ENCODE measurements at regions not wholly inside any gene's neighbourhood (a gene's known extent, or its start where the extent isn't known, plus 50 kb on each side); places are given as distances from the start of the nearest gene placed in this dataset.

DNA sequence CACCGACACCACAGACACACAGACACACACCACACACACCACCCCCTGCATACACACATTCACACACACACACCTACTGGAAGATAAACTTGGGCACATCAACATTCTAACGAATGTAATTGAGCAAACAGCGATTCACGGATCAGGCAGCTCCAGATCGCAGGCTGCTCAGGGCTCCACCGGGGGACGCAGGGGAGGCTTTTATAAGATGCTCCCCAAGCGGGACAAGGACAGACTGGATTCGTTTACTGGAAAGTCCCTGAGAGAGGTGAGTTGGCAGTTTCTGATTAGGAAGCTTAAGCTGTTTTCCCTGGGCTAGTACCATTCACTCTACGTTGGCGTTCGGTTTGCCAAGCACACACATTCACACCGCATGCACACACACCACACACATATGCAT lies 281.3 kb downstream of the IRF8 start:
- H3K36me3 ChIP-seq, result no peaks in the 10 kb centered on the region
- no peak overlapping the region for H3K4me3 ChIP-seq
- no peaks in the 10 kb centered on the region for H3K4me1 ChIP-seq
- H3K27me3 ChIP-seq, result no peaks in the 10 kb centered on the region
- 71 to 79% methylated on average over 13 of the region's 13 CpGs for WGBS, 2 donors
- intact Hi-C loops (cut with DNase I), result no loop called here
- no peak overlapping the region for H3K27ac ChIP-seq
- DNase-seq, result no peak
- no peaks in the 10 kb centered on the region for H3K9me3 ChIP-seq
- TF ChIP-seq EP300 (IDR thresholded peaks at IDR 0.05), result no peak
- TF ChIP-seq POLR2A (IDR thresholded peaks at IDR 0.05), result no peak
- TF ChIP-seq, protein P1, sequence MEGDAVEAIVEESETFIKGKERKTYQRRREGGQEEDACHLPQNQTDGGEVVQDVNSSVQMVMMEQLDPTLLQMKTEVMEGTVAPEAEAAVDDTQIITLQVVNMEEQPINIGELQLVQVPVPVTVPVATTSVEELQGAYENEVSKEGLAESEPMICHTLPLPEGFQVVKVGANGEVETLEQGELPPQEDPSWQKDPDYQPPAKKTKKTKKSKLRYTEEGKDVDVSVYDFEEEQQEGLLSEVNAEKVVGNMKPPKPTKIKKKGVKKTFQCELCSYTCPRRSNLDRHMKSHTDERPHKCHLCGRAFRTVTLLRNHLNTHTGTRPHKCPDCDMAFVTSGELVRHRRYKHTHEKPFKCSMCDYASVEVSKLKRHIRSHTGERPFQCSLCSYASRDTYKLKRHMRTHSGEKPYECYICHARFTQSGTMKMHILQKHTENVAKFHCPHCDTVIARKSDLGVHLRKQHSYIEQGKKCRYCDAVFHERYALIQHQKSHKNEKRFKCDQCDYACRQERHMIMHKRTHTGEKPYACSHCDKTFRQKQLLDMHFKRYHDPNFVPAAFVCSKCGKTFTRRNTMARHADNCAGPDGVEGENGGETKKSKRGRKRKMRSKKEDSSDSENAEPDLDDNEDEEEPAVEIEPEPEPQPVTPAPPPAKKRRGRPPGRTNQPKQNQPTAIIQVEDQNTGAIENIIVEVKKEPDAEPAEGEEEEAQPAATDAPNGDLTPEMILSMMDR (IDR thresholded peaks at IDR 0.05), result no peak
- no peak for TF ChIP-seq POLR2AphosphoS5 (IDR thresholded peaks at IDR 0.05)

DNA sequence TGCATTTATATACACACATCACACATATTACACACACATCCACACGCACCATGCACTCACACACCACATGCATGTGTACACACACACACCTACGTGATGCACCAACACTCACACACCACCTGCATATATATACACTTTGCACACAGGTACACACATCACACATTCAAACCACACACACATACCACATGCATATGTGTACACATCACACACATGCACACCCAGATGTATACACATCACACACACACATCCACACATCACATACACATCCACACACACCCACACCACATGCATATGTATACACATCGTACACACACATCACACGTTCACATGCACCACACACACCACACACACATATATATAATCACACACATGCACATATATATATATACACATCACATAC lies 281.8 kb downstream of the IRF8 start:
- no peaks in the 10 kb centered on the region for H3K4me1 ChIP-seq
- TF ChIP-seq EP300 (IDR thresholded peaks at IDR 0.05), result no peak
- H3K4me3 ChIP-seq, result no peak overlapping the region
- intact Hi-C loops (cut with DNase I), result no loop called here
- H3K27ac ChIP-seq, result no peak overlapping the region
- no peaks in the 10 kb centered on the region for H3K36me3 ChIP-seq
- H3K9me3 ChIP-seq, result no peaks in the 10 kb centered on the region
- no peaks in the 10 kb centered on the region for H3K27me3 ChIP-seq
- 93 to 96% methylated on average over 4 of the region's 4 CpGs for WGBS, 2 donors
- no peak for DNase-seq

DNA sequence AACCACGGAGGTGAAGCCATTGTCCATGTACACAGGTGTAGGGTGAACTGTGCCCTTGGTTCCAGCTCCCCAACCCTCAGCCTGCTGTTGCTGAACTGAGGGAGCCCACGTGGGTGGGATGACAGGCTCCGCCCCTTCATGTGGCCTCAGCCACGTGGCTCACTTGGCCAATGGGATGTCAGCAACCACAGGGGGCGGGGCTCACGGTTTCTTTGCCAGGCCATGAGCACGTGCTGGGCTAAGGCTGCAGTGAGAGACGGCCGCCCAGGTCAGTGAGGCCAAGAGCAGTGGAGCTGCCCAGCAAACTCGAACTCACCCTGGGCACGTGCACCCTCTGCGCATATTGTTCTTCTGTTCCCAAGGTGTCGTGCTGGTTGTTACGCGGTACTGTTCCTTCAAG lies 282.6 kb downstream of the IRF8 start:
- H3K27ac ChIP-seq, result no peak overlapping the region
- H3K9me3 ChIP-seq, result no peaks in the 10 kb centered on the region
- intact Hi-C loops (cut with DNase I), result no loop called here
- no peaks in the 10 kb centered on the region for H3K27me3 ChIP-seq
- 83 to 86% methylated on average over 15 of the region's 15 CpGs for WGBS, 2 donors
- H3K4me3 ChIP-seq, result no peak overlapping the region
- DNase-seq, result no peak
- TF ChIP-seq POLR2A (IDR thresholded peaks at IDR 0.05), result no peak
- TF ChIP-seq, protein P1 (IDR thresholded peaks at IDR 0.05), result no peak
- no peak for TF ChIP-seq POLR2AphosphoS5 (IDR thresholded peaks at IDR 0.05)
- TF ChIP-seq EP300 (IDR thresholded peaks at IDR 0.05), result no peak
- no peaks in the 10 kb centered on the region for H3K4me1 ChIP-seq
- no peaks in the 10 kb centered on the region for H3K36me3 ChIP-seq

DNA sequence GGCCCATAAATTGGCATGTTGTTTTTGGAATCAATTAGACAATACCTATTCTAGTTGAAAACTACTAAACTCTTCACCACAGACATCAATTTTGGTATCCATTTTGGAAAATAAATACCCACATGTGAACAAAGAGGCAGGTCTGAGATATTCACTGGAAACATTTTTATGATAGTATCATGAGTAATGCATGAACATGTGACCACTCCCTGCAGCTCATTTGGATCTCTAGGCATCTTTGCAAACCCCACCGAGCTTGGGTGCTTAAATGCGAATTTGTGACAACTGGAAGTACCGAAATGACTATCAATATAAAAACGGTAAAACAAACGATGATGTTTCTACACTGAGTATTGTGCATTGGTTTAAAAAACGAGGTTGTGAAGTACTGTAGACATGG lies 285.2 kb downstream of the IRF8 start:
- whole genome bisulfite sequencing, 2 donors, result 68 to 80% methylated on average over 6 of the region's 6 CpGs
- intact Hi-C loops (cut with DNase I), result no loop called here
- TF ChIP-seq POLR2AphosphoS5 (IDR thresholded peaks at IDR 0.05) (no peak), EP300 (IDR thresholded peaks at IDR 0.05) (no peak), POLR2A (IDR thresholded peaks at IDR 0.05) (no peak)
- TF ChIP-seq, protein P1 (IDR thresholded peaks at IDR 0.05), result no peak

DNA sequence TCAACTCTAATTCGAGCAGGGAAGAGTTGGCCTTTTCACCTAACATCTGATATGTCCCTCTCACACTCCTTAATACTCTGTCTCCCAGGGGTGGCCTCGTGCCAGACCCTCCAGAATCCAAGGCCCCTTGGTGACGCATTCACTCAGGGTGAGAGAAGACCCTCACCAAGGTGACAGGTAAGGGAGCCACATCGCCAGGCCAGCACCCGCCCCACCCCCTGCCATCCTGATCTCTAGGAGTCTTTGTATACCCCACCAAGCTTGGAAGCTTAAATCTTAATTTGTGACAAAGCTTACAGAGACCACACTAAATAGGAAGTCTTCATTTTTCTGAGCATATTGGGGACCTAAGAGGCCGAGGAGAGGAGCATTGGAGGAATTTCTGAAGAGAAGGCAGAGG lies 286.1 kb downstream of the IRF8 start:
- no peaks in the 10 kb centered on the region for H3K9me3 ChIP-seq
- WGBS, 2 donors, result 61 to 77% methylated on average over 6 of the region's 6 CpGs
- TF ChIP-seq POLR2AphosphoS5 (IDR thresholded peaks at IDR 0.05) (no peak), EP300 (IDR thresholded peaks at IDR 0.05) (no peak), POLR2A (IDR thresholded peaks at IDR 0.05) (no peak)
- TF ChIP-seq, protein P1 (IDR thresholded peaks at IDR 0.05), result no peak
- intact Hi-C loops (cut with DNase I), result no loop called here
- H3K4me3 ChIP-seq, result no peak overlapping the region
- H3K36me3 ChIP-seq, result no peaks in the 10 kb centered on the region
- H3K4me1 ChIP-seq, result no peaks in the 10 kb centered on the region
- H3K27ac ChIP-seq, result no peak overlapping the region
- H3K27me3 ChIP-seq, result no peaks in the 10 kb centered on the region
- DNase-seq, result no peak

More for the DNA sequence above, 285.2 kb downstream of the IRF8 start:
- Histone ChIP-seq H3K4me1 (no peaks in the 10 kb centered on the region), H3K4me3 (no peak overlapping the region), H3K36me3 (no peaks in the 10 kb centered on the region), H3K9me3 (no peaks in the 10 kb centered on the region), H3K27ac (no peak overlapping the region), H3K27me3 (no peaks in the 10 kb centered on the region)
- DNase-seq, result no peak

Measured in sigmoid colon (tissue), 6 donors.